WTC11 (cell line): ENCODE measurements at regions not wholly inside any gene's neighbourhood (a gene's known extent, or its start where the extent isn't known, plus 50 kb on each side); places are given as distances from the start of the nearest gene placed in this dataset.

ENCODE experiments used
- ATAC-seq: fragments of 200-7000 bp; cut with Tn5 transposase; 2 replicates; pipeline ENCODE4 v1.10.0; 2021; ENCODE audit warnings: mild to moderate bottlenecking, moderate library complexity
- CTCF ChIA-PET: fragments of 300-600 bp; sonication (Branson Sonifier 250); formaldehyde crosslinking; loops from one replicate; lab custom pipeline; 2021; ENCODE audit warnings: antibody characterized with exemption; lab: Charles Lee
- POLR2A ChIA-PET: fragments of 350-600 bp; sonication (Branson Sonifier 250); formaldehyde crosslinking; loops from one replicate; lab custom pipeline; 2021; ENCODE audit warnings: antibody characterized with exemption; lab: Charles Lee
- DNase-seq: peaks from one replicate; pipeline ENCODE4 v3.0.0; 2021; ENCODE audit warnings: low spot score
- H3K27ac Mint-ChIP-seq: 2 replicates; pipeline ENCODE4 v1.8.0; 2021; ENCODE audit warnings: mixed read lengths
- H3K27me3 Mint-ChIP-seq: 2 replicates; pipeline ENCODE4 v1.8.0; 2021; ENCODE audit warnings: low read depth, mild to moderate bottlenecking, moderate library complexity, mixed read lengths
- H3K36me3 Mint-ChIP-seq: 2 replicates; pipeline ENCODE4 v1.8.0; 2021; ENCODE audit warnings: mixed read lengths
- H3K4me1 Mint-ChIP-seq: 2 replicates; pipeline ENCODE4 v1.8.0; 2022; ENCODE audit warnings: mixed read lengths
- H3K4me3 Mint-ChIP-seq: 2 replicates; pipeline ENCODE4 v1.8.0; 2021; ENCODE audit warnings: mild to moderate bottlenecking, moderate library complexity, mixed read lengths
- H3K9me3 Mint-ChIP-seq: 2 replicates; pipeline ENCODE4 v1.8.0; 2021; ENCODE audit warnings: mixed read lengths
- CREB1 ChIP-seq: sonication (generic); formaldehyde crosslinking; IDR thresholded peaks from 2 replicates; pipeline ENCODE4 v1.8.0; 2023; ENCODE audit warnings: mild to moderate bottlenecking, missing genetic modification reagents
- EMX1 ChIP-seq: fragments of 250-450 bp; sonication (Bioruptor Pico); IDR thresholded peaks from 2 replicates; pipeline ENCODE4 v1.8.0; 2021; ENCODE audit warnings: mild to moderate bottlenecking
- ERG ChIP-seq: fragments of 250-450 bp; sonication (Bioruptor Pico); IDR thresholded peaks from 2 replicates; pipeline ENCODE4 v1.8.0; 2021; ENCODE audit warnings: mild to moderate bottlenecking
- ESRRA ChIP-seq: sonication (generic); formaldehyde crosslinking; IDR thresholded peaks from 2 replicates; pipeline ENCODE4 v1.8.1; 2022; ENCODE audit warnings: mild to moderate bottlenecking, missing genetic modification reagents, borderline replicate concordance
- ETV6 ChIP-seq: sonication (generic); formaldehyde crosslinking; IDR thresholded peaks from 2 replicates; pipeline ENCODE4 v1.8.1; 2022; ENCODE audit warnings: mild to moderate bottlenecking, missing genetic modification reagents
- FOXJ3 ChIP-seq: sonication (generic); formaldehyde crosslinking; IDR thresholded peaks from 2 replicates; pipeline ENCODE4 v1.9.0; 2021; ENCODE audit warnings: missing genetic modification reagents, mild to moderate bottlenecking, borderline replicate concordance
- FOXP1 ChIP-seq: sonication (generic); formaldehyde crosslinking; IDR thresholded peaks from 2 replicates; pipeline ENCODE4 v1.8.0; 2022; ENCODE audit warnings: missing genetic modification reagents, mild to moderate bottlenecking, moderate library complexity, borderline replicate concordance
- FOXP4 ChIP-seq: sonication (generic); formaldehyde crosslinking; IDR thresholded peaks from 2 replicates; pipeline ENCODE4 v1.8.0; 2022; ENCODE audit warnings: mild to moderate bottlenecking, missing genetic modification reagents
- GRHL2 ChIP-seq: fragments of 250-450 bp; sonication (Bioruptor Pico); IDR thresholded peaks from 2 replicates; pipeline ENCODE4 v1.8.0; 2022; ENCODE audit warnings: mild to moderate bottlenecking, moderate library complexity; ENCODE audit not compliant: insufficient replicate concordance, severe bottlenecking
- JUN ChIP-seq: sonication (generic); formaldehyde crosslinking; IDR thresholded peaks from 2 replicates; pipeline ENCODE4 v1.8.0; 2023; ENCODE audit warnings: mild to moderate bottlenecking, missing genetic modification reagents
- NFE2L1 ChIP-seq: sonication (generic); formaldehyde crosslinking; IDR thresholded peaks from 2 replicates; pipeline ENCODE4 v1.8.1; 2023; ENCODE audit warnings: missing genetic modification reagents
- NR1H2 ChIP-seq: sonication (generic); formaldehyde crosslinking; IDR thresholded peaks from 2 replicates; pipeline ENCODE4 v1.9.0; 2021; ENCODE audit warnings: mild to moderate bottlenecking, moderate library complexity, missing genetic modification reagents
- NR2C2 ChIP-seq: sonication (generic); formaldehyde crosslinking; IDR thresholded peaks from 2 replicates; pipeline ENCODE4 v1.8.0; 2022; ENCODE audit warnings: mild to moderate bottlenecking, missing genetic modification reagents
- NR3C1 ChIP-seq: sonication (generic); formaldehyde crosslinking; conservative IDR thresholded peaks from 2 replicates; pipeline ENCODE4 v1.8.1; 2023; ENCODE audit warnings: low read depth, mild to moderate bottlenecking, missing genetic modification reagents
- OVOL2 ChIP-seq: fragments of 250-450 bp; sonication (Bioruptor Pico); IDR thresholded peaks from 2 replicates; pipeline ENCODE4 v1.9.0; 2021; ENCODE audit warnings: mild to moderate bottlenecking, borderline replicate concordance
- SMAD3 ChIP-seq: sonication (generic); formaldehyde crosslinking; IDR thresholded peaks from 2 replicates; pipeline ENCODE4 v1.8.0; 2022; ENCODE audit warnings: missing genetic modification reagents, mild to moderate bottlenecking, borderline replicate concordance
- SP1 ChIP-seq: sonication (generic); formaldehyde crosslinking; conservative IDR thresholded peaks from 2 replicates; pipeline ENCODE4 v1.8.1; 2022; ENCODE audit warnings: missing genetic modification reagents
- TEAD1 ChIP-seq: sonication (generic); formaldehyde crosslinking; IDR thresholded peaks from 2 replicates; pipeline ENCODE4 v1.8.0; 2022; ENCODE audit warnings: mild to moderate bottlenecking, missing genetic modification reagents
- ZBTB21 ChIP-seq: sonication (generic); formaldehyde crosslinking; IDR thresholded peaks from 2 replicates; pipeline ENCODE4 v1.8.1; 2023; ENCODE audit warnings: mild to moderate bottlenecking, missing genetic modification reagents, borderline replicate concordance
- ZNF138 ChIP-seq: sonication (generic); formaldehyde crosslinking; conservative IDR thresholded peaks from 2 replicates; pipeline ENCODE4 v1.8.1; 2022; ENCODE audit warnings: mild to moderate bottlenecking, moderate library complexity, missing genetic modification reagents
- ZNF232 ChIP-seq: sonication (generic); formaldehyde crosslinking; IDR thresholded peaks from 2 replicates; pipeline ENCODE4 v1.8.0; 2022; ENCODE audit warnings: mild to moderate bottlenecking, missing genetic modification reagents
- TF ChIP-seq, protein P1 (sequence below): sonication (generic); formaldehyde crosslinking; IDR thresholded peaks from 2 replicates; pipeline ENCODE4 v1.8.0; 2022; ENCODE audit warnings: missing genetic modification reagents
- TF ChIP-seq, protein P2 (sequence below): sonication (generic); formaldehyde crosslinking; IDR thresholded peaks from 2 replicates; pipeline ENCODE4 v1.8.0; 2023; ENCODE audit warnings: mild to moderate bottlenecking, missing genetic modification reagents
- TF ChIP-seq, protein P3 (sequence below): fragments of 250-450 bp; sonication (Bioruptor Pico); IDR thresholded peaks from 2 replicates; pipeline ENCODE4 v1.9.0; 2021; ENCODE audit warnings: mild to moderate bottlenecking
- TF ChIP-seq, protein P4 (sequence below): sonication (generic); formaldehyde crosslinking; IDR thresholded peaks from 2 replicates; pipeline ENCODE4 v1.8.0; 2022; ENCODE audit warnings: mild to moderate bottlenecking, missing genetic modification reagents
- TF ChIP-seq, protein P5 (sequence below): sonication (generic); formaldehyde crosslinking; IDR thresholded peaks from 2 replicates; pipeline ENCODE4 v1.8.1; 2022; ENCODE audit warnings: low read depth, mild to moderate bottlenecking, moderate library complexity, missing genetic modification reagents, borderline replicate concordance

DNA sequence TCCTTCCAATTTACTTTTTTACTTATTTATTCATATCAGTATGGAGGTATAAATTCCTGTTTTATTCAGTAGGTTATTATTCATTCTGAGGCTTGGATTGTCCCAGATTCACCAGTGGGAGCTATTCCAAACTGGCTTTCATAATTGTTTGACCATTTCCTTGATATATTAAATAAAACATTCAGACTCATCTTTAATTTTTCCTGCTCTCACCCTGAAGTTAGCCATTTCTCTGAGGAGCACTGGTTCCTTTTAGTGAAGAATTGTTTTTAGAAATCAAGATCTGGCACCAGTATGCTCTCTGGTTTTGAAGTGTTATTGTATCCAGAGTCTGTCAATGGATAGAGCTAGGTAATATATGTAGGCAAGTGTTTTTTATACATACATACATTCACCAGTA lies 66.9 kb upstream of the DCBLD2 start:
- ATAC-seq (no peak), DNase-seq (no peak)
- H3K27me3 Mint-ChIP-seq, result no peaks in the 10 kb centered on the region
- TF ChIP-seq NR2C2 (CRISPR knock-in tag) (no peak), ZBTB21 (CRISPR knock-in tag) (no peak), CREB1 (CRISPR knock-in tag) (no peak), ESRRA (no peak), SP1 (no peak), NR3C1 (no peak), EMX1 (no peak), FOXJ3 (CRISPR knock-in tag) (no peak), ZNF232 (no peak), NFE2L1 (CRISPR knock-in tag) (no peak), ZNF138 (no peak), NR1H2 (CRISPR knock-in tag) (no peak), TEAD1 (CRISPR knock-in tag) (no peak), ERG (CRISPR knock-in tag) (no peak)
- TF ChIP-seq, protein P1, sequence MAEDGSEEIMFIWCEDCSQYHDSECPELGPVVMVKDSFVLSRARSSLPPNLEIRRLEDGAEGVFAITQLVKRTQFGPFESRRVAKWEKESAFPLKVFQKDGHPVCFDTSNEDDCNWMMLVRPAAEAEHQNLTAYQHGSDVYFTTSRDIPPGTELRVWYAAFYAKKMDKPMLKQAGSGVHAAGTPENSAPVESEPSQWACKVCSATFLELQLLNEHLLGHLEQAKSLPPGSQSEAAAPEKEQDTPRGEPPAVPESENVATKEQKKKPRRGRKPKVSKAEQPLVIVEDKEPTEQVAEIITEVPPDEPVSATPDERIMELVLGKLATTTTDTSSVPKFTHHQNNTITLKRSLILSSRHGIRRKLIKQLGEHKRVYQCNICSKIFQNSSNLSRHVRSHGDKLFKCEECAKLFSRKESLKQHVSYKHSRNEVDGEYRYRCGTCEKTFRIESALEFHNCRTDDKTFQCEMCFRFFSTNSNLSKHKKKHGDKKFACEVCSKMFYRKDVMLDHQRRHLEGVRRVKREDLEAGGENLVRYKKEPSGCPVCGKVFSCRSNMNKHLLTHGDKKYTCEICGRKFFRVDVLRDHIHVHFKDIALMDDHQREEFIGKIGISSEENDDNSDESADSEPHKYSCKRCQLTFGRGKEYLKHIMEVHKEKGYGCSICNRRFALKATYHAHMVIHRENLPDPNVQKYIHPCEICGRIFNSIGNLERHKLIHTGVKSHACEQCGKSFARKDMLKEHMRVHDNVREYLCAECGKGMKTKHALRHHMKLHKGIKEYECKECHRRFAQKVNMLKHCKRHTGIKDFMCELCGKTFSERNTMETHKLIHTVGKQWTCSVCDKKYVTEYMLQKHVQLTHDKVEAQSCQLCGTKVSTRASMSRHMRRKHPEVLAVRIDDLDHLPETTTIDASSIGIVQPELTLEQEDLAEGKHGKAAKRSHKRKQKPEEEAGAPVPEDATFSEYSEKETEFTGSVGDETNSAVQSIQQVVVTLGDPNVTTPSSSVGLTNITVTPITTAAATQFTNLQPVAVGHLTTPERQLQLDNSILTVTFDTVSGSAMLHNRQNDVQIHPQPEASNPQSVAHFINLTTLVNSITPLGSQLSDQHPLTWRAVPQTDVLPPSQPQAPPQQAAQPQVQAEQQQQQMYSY (CRISPR knock-in tag), result no peak
- TF ChIP-seq, protein P2, sequence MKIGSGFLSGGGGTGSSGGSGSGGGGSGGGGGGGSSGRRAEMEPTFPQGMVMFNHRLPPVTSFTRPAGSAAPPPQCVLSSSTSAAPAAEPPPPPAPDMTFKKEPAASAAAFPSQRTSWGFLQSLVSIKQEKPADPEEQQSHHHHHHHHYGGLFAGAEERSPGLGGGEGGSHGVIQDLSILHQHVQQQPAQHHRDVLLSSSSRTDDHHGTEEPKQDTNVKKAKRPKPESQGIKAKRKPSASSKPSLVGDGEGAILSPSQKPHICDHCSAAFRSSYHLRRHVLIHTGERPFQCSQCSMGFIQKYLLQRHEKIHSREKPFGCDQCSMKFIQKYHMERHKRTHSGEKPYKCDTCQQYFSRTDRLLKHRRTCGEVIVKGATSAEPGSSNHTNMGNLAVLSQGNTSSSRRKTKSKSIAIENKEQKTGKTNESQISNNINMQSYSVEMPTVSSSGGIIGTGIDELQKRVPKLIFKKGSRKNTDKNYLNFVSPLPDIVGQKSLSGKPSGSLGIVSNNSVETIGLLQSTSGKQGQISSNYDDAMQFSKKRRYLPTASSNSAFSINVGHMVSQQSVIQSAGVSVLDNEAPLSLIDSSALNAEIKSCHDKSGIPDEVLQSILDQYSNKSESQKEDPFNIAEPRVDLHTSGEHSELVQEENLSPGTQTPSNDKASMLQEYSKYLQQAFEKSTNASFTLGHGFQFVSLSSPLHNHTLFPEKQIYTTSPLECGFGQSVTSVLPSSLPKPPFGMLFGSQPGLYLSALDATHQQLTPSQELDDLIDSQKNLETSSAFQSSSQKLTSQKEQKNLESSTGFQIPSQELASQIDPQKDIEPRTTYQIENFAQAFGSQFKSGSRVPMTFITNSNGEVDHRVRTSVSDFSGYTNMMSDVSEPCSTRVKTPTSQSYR, result no peak
- ChIA-PET POLR2A (no interaction called here), CTCF (no interaction called here)
- H3K4me3 Mint-ChIP-seq, result no peak overlapping the region
- H3K4me1 Mint-ChIP-seq, result no peaks in the 10 kb centered on the region
- no peaks in the 10 kb centered on the region for H3K36me3 Mint-ChIP-seq
- peaks cover 5% of the 10 kb centered on the region for H3K9me3 Mint-ChIP-seq
- no peak overlapping the region for H3K27ac Mint-ChIP-seq

DNA sequence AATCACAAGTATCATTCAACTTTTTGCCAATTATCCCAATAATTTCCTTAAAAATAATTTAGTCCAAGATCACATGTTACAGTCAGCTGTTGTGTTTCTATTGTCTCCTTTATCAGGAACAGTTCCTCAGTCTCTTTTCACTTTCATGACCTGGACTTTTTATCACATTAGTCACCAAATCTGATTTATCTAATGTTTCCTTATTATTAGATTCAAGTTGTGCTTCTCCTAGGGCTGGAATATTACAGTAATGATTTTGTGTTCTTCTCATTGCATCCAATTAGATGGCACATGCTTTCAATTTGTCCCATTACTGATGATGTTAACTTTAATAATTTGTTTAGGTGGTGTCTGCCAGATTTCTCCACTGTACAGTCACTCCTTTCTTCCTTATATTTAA lies 66.3 kb upstream of the DCBLD2 start:
- TF ChIP-seq, protein P3, sequence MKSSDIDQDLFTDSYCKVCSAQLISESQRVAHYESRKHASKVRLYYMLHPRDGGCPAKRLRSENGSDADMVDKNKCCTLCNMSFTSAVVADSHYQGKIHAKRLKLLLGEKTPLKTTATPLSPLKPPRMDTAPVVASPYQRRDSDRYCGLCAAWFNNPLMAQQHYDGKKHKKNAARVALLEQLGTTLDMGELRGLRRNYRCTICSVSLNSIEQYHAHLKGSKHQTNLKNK, result no peak
- TF ChIP-seq, protein P4, sequence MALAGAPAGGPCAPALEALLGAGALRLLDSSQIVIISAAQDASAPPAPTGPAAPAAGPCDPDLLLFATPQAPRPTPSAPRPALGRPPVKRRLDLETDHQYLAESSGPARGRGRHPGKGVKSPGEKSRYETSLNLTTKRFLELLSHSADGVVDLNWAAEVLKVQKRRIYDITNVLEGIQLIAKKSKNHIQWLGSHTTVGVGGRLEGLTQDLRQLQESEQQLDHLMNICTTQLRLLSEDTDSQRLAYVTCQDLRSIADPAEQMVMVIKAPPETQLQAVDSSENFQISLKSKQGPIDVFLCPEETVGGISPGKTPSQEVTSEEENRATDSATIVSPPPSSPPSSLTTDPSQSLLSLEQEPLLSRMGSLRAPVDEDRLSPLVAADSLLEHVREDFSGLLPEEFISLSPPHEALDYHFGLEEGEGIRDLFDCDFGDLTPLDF (CRISPR knock-in tag), result no peak
- TF ChIP-seq GRHL2 (no peak), FOXP1 (CRISPR knock-in tag) (no peak), JUN (CRISPR knock-in tag) (no peak), OVOL2 (CRISPR knock-in tag) (no peak), ETV6 (CRISPR knock-in tag) (no peak), FOXP4 (CRISPR knock-in tag) (no peak), ZNF232 (no peak), SMAD3 (no peak)
- TF ChIP-seq, protein P5, sequence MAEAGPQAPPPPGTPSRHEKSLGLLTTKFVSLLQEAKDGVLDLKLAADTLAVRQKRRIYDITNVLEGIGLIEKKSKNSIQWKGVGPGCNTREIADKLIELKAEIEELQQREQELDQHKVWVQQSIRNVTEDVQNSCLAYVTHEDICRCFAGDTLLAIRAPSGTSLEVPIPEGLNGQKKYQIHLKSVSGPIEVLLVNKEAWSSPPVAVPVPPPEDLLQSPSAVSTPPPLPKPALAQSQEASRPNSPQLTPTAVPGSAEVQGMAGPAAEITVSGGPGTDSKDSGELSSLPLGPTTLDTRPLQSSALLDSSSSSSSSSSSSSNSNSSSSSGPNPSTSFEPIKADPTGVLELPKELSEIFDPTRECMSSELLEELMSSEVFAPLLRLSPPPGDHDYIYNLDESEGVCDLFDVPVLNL (CRISPR knock-in tag), result no peak
- TF ChIP-seq, all 79 proteins: peak for 0
- Mint-ChIP-seq H3K4me1 (no peaks in the 10 kb centered on the region), H3K36me3 (no peaks in the 10 kb centered on the region), H3K27me3 (no peaks in the 10 kb centered on the region), H3K27ac (no peak overlapping the region), H3K4me3 (no peak overlapping the region), H3K9me3 (peaks cover 2% of the 10 kb centered on the region)
- no peak for DNase-seq
- POLR2A ChIA-PET, result no interaction called here
- no peak for ATAC-seq
- CTCF ChIA-PET, result no interaction called here
